ENCODE measurements at regions not wholly inside any gene's neighbourhood (a gene's known extent, or its start where the extent isn't known, plus 50 kb on each side); places are given as distances from the start of the nearest gene placed in this dataset.

DNA sequence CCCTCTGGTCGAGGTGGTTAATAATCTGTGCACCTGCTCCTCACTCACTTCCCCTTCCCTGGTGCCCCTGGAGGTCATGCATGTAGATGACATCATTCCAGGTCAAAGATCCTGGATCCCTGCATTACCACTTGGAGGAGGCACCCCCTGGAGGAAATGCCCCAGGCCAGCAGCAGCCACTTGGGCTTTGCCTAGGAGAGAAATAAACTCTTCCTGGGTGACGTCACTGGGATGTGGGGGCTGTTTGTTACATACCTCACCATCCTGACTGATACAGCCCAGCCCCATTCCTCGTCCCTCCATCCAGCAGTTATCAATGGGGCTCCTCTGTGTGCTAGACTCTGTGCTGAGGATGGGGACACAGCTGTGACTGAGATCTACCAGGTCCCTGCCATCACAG is 433.6 kb downstream of the PTPRU start:
- TF ChIP-seq EZH2 (IDR thresholded peaks at IDR 0.05; ENCODE audit: borderline replicate concordance, insufficient read depth, low read length, poor library complexity, severe bottlenecking) (no peak), POLR2AphosphoS5 (IDR thresholded peaks at IDR 0.05) (no peak), MXI1 (conservative IDR thresholded peaks at IDR 0.05; ENCODE audit: poor library complexity, severe bottlenecking) (no peak), SMC3 (conservative IDR thresholded peaks at IDR 0.05; ENCODE audit: poor library complexity) (no peak), RAD21 (conservative IDR thresholded peaks at IDR 0.05) (no peak), EP300 (conservative IDR thresholded peaks at IDR 0.05; ENCODE audit: poor library complexity, severe bottlenecking) (no peak), TAF1 (IDR thresholded peaks at IDR 0.05; ENCODE audit: low read depth) (no peak)
- TF ChIP-seq, protein P1, sequence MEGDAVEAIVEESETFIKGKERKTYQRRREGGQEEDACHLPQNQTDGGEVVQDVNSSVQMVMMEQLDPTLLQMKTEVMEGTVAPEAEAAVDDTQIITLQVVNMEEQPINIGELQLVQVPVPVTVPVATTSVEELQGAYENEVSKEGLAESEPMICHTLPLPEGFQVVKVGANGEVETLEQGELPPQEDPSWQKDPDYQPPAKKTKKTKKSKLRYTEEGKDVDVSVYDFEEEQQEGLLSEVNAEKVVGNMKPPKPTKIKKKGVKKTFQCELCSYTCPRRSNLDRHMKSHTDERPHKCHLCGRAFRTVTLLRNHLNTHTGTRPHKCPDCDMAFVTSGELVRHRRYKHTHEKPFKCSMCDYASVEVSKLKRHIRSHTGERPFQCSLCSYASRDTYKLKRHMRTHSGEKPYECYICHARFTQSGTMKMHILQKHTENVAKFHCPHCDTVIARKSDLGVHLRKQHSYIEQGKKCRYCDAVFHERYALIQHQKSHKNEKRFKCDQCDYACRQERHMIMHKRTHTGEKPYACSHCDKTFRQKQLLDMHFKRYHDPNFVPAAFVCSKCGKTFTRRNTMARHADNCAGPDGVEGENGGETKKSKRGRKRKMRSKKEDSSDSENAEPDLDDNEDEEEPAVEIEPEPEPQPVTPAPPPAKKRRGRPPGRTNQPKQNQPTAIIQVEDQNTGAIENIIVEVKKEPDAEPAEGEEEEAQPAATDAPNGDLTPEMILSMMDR (IDR thresholded peaks at IDR 0.05; ENCODE audit: poor library complexity, severe bottlenecking): no peak
- TF ChIP-seq, protein P2, sequence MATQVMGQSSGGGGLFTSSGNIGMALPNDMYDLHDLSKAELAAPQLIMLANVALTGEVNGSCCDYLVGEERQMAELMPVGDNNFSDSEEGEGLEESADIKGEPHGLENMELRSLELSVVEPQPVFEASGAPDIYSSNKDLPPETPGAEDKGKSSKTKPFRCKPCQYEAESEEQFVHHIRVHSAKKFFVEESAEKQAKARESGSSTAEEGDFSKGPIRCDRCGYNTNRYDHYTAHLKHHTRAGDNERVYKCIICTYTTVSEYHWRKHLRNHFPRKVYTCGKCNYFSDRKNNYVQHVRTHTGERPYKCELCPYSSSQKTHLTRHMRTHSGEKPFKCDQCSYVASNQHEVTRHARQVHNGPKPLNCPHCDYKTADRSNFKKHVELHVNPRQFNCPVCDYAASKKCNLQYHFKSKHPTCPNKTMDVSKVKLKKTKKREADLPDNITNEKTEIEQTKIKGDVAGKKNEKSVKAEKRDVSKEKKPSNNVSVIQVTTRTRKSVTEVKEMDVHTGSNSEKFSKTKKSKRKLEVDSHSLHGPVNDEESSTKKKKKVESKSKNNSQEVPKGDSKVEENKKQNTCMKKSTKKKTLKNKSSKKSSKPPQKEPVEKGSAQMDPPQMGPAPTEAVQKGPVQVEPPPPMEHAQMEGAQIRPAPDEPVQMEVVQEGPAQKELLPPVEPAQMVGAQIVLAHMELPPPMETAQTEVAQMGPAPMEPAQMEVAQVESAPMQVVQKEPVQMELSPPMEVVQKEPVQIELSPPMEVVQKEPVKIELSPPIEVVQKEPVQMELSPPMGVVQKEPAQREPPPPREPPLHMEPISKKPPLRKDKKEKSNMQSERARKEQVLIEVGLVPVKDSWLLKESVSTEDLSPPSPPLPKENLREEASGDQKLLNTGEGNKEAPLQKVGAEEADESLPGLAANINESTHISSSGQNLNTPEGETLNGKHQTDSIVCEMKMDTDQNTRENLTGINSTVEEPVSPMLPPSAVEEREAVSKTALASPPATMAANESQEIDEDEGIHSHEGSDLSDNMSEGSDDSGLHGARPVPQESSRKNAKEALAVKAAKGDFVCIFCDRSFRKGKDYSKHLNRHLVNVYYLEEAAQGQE (IDR thresholded peaks at IDR 0.05; ENCODE audit: borderline replicate concordance): no peak

Measured in neural cell (in vitro differentiated cells).